ENCODE measurements at regions not wholly inside any gene's neighbourhood (a gene's known extent, or its start where the extent isn't known, plus 50 kb on each side); places are given as distances from the start of the nearest gene placed in this dataset.

GRCh38 chr17:52306314-52306713, 147.8 kb upstream of the CA10 start:
- Histone ChIP-seq H3K4me3 (no peak overlapping the region), H4K20me1 (no peaks in the 10 kb centered on the region), H3K27ac (no peak overlapping the region), H3K4me1 (no peaks in the 10 kb centered on the region), H3K27me3 (no peaks in the 10 kb centered on the region), H3K4me2 (no peak overlapping the region), H3K36me3 (no peaks in the 10 kb centered on the region), H3K9me3 (peaks cover 3% of the 10 kb centered on the region; the same call in 1 of the 2 replicates), H3K9ac (no peak overlapping the region)
- TF ChIP-seq Cebpa-rat (IDR thresholded peaks at IDR 0.05): no peak

GRCh38 chr17:52298881-52299280, 140.4 kb upstream of the CA10 start:
- Histone ChIP-seq H3K27ac (no peak overlapping the region), H3K9me3 (no peaks in the 10 kb centered on the region)

GRCh38 chr17:52297230-52298010, 138.9 kb upstream of the CA10 start:
- Histone ChIP-seq H3K27me3 (no peaks in the 10 kb centered on the region), H4K20me1 (no peaks in the 10 kb centered on the region), H3K27ac (no peak overlapping the region), H3K4me1 (no peaks in the 10 kb centered on the region), H3K4me3 (no peak overlapping the region), H3K9me3 (no peaks in the 10 kb centered on the region), H3K36me3 (no peaks in the 10 kb centered on the region), H3K9ac (no peak overlapping the region), H3K4me2 (no peak overlapping the region)
- TF ChIP-seq Cebpa-rat (IDR thresholded peaks at IDR 0.05): peak; percentile 16; the same call in 1 of the 2 replicates

More at GRCh38 chr17:52298881-52299280, 140.4 kb upstream of the CA10 start:
- no peak for TF ChIP-seq Cebpa-rat (IDR thresholded peaks at IDR 0.05)
- no peaks in the 10 kb centered on the region for H4K20me1 ChIP-seq
- H3K36me3 ChIP-seq: no peaks in the 10 kb centered on the region
- H3K4me1 ChIP-seq: no peaks in the 10 kb centered on the region
- H3K9ac ChIP-seq: no peak overlapping the region
- no peak overlapping the region for H3K4me3 ChIP-seq
- no peaks in the 10 kb centered on the region for H3K27me3 ChIP-seq
- H3K4me2 ChIP-seq: no peak overlapping the region

GRCh38 chr17:52294301-52294700, 135.8 kb upstream of the CA10 start:
- H3K27ac ChIP-seq: no peak overlapping the region
- H3K4me2 ChIP-seq: no peak overlapping the region
- H3K4me3 ChIP-seq: no peak overlapping the region
- no peaks in the 10 kb centered on the region for H3K4me1 ChIP-seq
- H3K9ac ChIP-seq: no peak overlapping the region
- no peaks in the 10 kb centered on the region for H4K20me1 ChIP-seq
- H3K36me3 ChIP-seq: no peaks in the 10 kb centered on the region
- no peak for TF ChIP-seq Cebpa-rat (IDR thresholded peaks at IDR 0.05)
- H3K9me3 ChIP-seq: no peaks in the 10 kb centered on the region
- no peaks in the 10 kb centered on the region for H3K27me3 ChIP-seq

GRCh38 chr17:52287611-52288010, 129.1 kb upstream of the CA10 start:
- Histone ChIP-seq H4K20me1 (no peaks in the 10 kb centered on the region), H3K4me2 (no peak overlapping the region), H3K36me3 (no peaks in the 10 kb centered on the region), H3K27ac (no peak overlapping the region), H3K27me3 (no peaks in the 10 kb centered on the region), H3K9me3 (no peaks in the 10 kb centered on the region), H3K4me1 (no peaks in the 10 kb centered on the region), H3K4me3 (no peak overlapping the region), H3K9ac (no peak overlapping the region)
- TF ChIP-seq Cebpa-rat (IDR thresholded peaks at IDR 0.05): no peak

- Histone ChIP-seq H3K4me3 (no peak overlapping the region), H3K36me3 (no peaks in the 10 kb centered on the region), H4K20me1 (no peaks in the 10 kb centered on the region), H3K27me3 (no peaks in the 10 kb centered on the region), H3K27ac (no peak overlapping the region), H3K4me1 (no peaks in the 10 kb centered on the region), H3K9me3 (no peaks in the 10 kb centered on the region), H3K4me2 (no peak overlapping the region), H3K9ac (no peak overlapping the region)
- no peak for TF ChIP-seq Cebpa-rat (IDR thresholded peaks at IDR 0.05)
Measured at GRCh38 chr17:52283872-52284271, 125.4 kb upstream of the CA10 start.

GRCh38 chr17:52276381-52277008, 118.0 kb upstream of the CA10 start:
- no peak overlapping the region for H3K27ac ChIP-seq
- no peak overlapping the region for H3K9ac ChIP-seq
- no peak overlapping the region for H3K4me3 ChIP-seq
- no peaks in the 10 kb centered on the region for H3K27me3 ChIP-seq
- H3K4me2 ChIP-seq: no peak overlapping the region
- no peaks in the 10 kb centered on the region for H3K4me1 ChIP-seq
- H3K9me3 ChIP-seq: no peaks in the 10 kb centered on the region
- H3K36me3 ChIP-seq: no peaks in the 10 kb centered on the region
- no peak for TF ChIP-seq Cebpa-rat (IDR thresholded peaks at IDR 0.05)
- no peaks in the 10 kb centered on the region for H4K20me1 ChIP-seq

GRCh38 chr17:52271781-52272180, 113.3 kb upstream of the CA10 start:
- no peak overlapping the region for H3K4me3 ChIP-seq
- H3K4me2 ChIP-seq: no peak overlapping the region
- TF ChIP-seq Cebpa-rat (IDR thresholded peaks at IDR 0.05): no peak
- H3K9ac ChIP-seq: no peak overlapping the region
- no peaks in the 10 kb centered on the region for H3K4me1 ChIP-seq
- no peaks in the 10 kb centered on the region for H3K9me3 ChIP-seq
- no peaks in the 10 kb centered on the region for H3K27me3 ChIP-seq
- H3K27ac ChIP-seq: no peak overlapping the region
- H4K20me1 ChIP-seq: no peaks in the 10 kb centered on the region
- H3K36me3 ChIP-seq: no peaks in the 10 kb centered on the region

- Histone ChIP-seq H3K27ac (no peak overlapping the region), H3K4me3 (no peak overlapping the region), H3K9ac (no peak overlapping the region), H4K20me1 (no peaks in the 10 kb centered on the region), H3K4me1 (no peaks in the 10 kb centered on the region), H3K27me3 (no peaks in the 10 kb centered on the region), H3K36me3 (no peaks in the 10 kb centered on the region), H3K9me3 (no peaks in the 10 kb centered on the region), H3K4me2 (no peak overlapping the region)
- no peak for TF ChIP-seq Cebpa-rat (IDR thresholded peaks at IDR 0.05)
Measured at GRCh38 chr17:52255347-52255746, 96.8 kb upstream of the CA10 start.

- no peak overlapping the region for H3K4me3 ChIP-seq
- no peak overlapping the region for H3K27ac ChIP-seq
- H3K9ac ChIP-seq: no peak overlapping the region
- H3K4me1 ChIP-seq: no peaks in the 10 kb centered on the region
- H3K27me3 ChIP-seq: no peaks in the 10 kb centered on the region
- H4K20me1 ChIP-seq: no peaks in the 10 kb centered on the region
- H3K9me3 ChIP-seq: no peaks in the 10 kb centered on the region
- no peaks in the 10 kb centered on the region for H3K36me3 ChIP-seq
- no peak for TF ChIP-seq Cebpa-rat (IDR thresholded peaks at IDR 0.05)
- no peak overlapping the region for H3K4me2 ChIP-seq
Measured at GRCh38 chr17:52244689-52245088, 86.2 kb upstream of the CA10 start.

Measured in BLaER1 (cell line).